ENCODE measurements at regions not wholly inside any gene's neighbourhood (a gene's known extent, or its start where the extent isn't known, plus 50 kb on each side); places are given as distances from the start of the nearest gene placed in this dataset.

GRCh38 chr2:192809173-192809572, 614.4 kb upstream of the TMEFF2 start:
- no peak for TF ChIP-seq CHD2 (IDR thresholded peaks at IDR 0.05; ENCODE audit: low read length)
- TF ChIP-seq SP1 (IDR thresholded peaks at IDR 0.05; ENCODE audit: low read depth, low read length): no peak
- TF ChIP-seq RAD21 (IDR thresholded peaks at IDR 0.05 in 1 of 2, conservative IDR thresholded peaks at IDR 0.05 in 1 of 2; ENCODE audit: low read depth in 2 of 2, low read length in 2 of 2): no peak
- TF ChIP-seq, protein P1, sequence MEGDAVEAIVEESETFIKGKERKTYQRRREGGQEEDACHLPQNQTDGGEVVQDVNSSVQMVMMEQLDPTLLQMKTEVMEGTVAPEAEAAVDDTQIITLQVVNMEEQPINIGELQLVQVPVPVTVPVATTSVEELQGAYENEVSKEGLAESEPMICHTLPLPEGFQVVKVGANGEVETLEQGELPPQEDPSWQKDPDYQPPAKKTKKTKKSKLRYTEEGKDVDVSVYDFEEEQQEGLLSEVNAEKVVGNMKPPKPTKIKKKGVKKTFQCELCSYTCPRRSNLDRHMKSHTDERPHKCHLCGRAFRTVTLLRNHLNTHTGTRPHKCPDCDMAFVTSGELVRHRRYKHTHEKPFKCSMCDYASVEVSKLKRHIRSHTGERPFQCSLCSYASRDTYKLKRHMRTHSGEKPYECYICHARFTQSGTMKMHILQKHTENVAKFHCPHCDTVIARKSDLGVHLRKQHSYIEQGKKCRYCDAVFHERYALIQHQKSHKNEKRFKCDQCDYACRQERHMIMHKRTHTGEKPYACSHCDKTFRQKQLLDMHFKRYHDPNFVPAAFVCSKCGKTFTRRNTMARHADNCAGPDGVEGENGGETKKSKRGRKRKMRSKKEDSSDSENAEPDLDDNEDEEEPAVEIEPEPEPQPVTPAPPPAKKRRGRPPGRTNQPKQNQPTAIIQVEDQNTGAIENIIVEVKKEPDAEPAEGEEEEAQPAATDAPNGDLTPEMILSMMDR (IDR thresholded peaks at IDR 0.05; ENCODE audit: control extremely low read depth in 1 of 3, insufficient read depth in 1 of 3, low read depth in 1 of 3, low read length in 3 of 3): no peak
